Stomach (tissue), 4 donors: ENCODE measurements at regions not wholly inside any gene's neighbourhood (a gene's known extent, or its start where the extent isn't known, plus 50 kb on each side); places are given as distances from the start of the nearest gene placed in this dataset.

Source experiments
- CTCF ChIP-seq, 7 experiments: fragments of 450-650 bp in 4 of 7; fragments of 200-600 bp in 3 of 7; sonication (generic) in 3 of 7; IDR thresholded peaks; one replicate each; pipeline ENCODE4 v1.5.1; 2016 to 2019; ENCODE audit warnings: antibody characterized with exemption in 7 of 7, control low read depth in 2 of 7, mild to moderate bottlenecking in 1 of 7
- EP300 ChIP-seq: sonication (generic); formaldehyde crosslinking; IDR thresholded peaks from one replicate; pipeline ENCODE4 v1.6.1; 2017; ENCODE audit warnings: antibody characterized with exemption
- POLR2A ChIP-seq, 4 donors: fragments of 450-650 bp; IDR thresholded peaks; one replicate each; pipeline ENCODE4 v1.6.1; 2016; ENCODE audit warnings: antibody characterized with exemption in 4 of 4, control low read depth in 2 of 4, mild to moderate bottlenecking in 1 of 4, moderate library complexity in 1 of 4
- POLR2AphosphoS5 ChIP-seq, 3 donors: sonication (generic); formaldehyde crosslinking; IDR thresholded peaks; one replicate each; pipeline ENCODE4 v1.6.1; 2016; ENCODE audit warnings: antibody characterized with exemption in 3 of 3

- TF ChIP-seq CTCF (IDR thresholded peaks at IDR 0.05) (no peak), EP300 (no peak), POLR2A (IDR thresholded peaks at IDR 0.05) (no peak), POLR2AphosphoS5 (IDR thresholded peaks at IDR 0.05) (no peak)
These were observed 352.4 kb downstream of the C16orf95 start for GRCh38 chr16:86964796-86965241.
